ENCODE measurements at regions not wholly inside any gene's neighbourhood (a gene's known extent, or its start where the extent isn't known, plus 50 kb on each side); places are given as distances from the start of the nearest gene placed in this dataset.
A peak's percentile ranks its signal among the peaks of the same experiment; 100 is the strongest.

- Histone ChIP-seq H3K27me3 (ENCODE audit: insufficient read depth) (no peaks in the 10 kb centered on the region), H4K20me1 (ENCODE audit: insufficient read depth) (no peaks in the 10 kb centered on the region), H3K4me2 (peak overlapping the region; percentile 55), H3K79me2 (ENCODE audit: insufficient read depth) (no peaks in the 10 kb centered on the region), H3K9me2 (no peaks in the 10 kb centered on the region), H3K9ac (no peak overlapping the region; the same call in 1 of the 2 replicates), H3K27ac (ENCODE audit: low read depth in 2 of 2, low read length in 1 of 2) (peak overlapping the region; percentile 92 to 94), H2AFZ (ENCODE audit: low read depth) (peak overlapping the region; percentile 54; the same call in 1 of the 2 replicates), H3K4me1 (ENCODE audit: control insufficient read depth in 1 of 2, insufficient read depth in 2 of 2, low read depth in 1 of 2, low read length in 1 of 2) (peaks cover 12 to 44% of the 10 kb centered on the region in 2 experiments), H3K36me3 (replicated peaks in 1 of 2; ENCODE audit: control insufficient read depth in 1 of 2, insufficient read depth in 2 of 2, low read length in 1 of 2) (no peaks in the 10 kb centered on the region), H3K4me3 (ENCODE audit: low read depth in 2 of 2, low read length in 1 of 2) (no peak overlapping the region), H3K9me3 (no peaks in the 10 kb centered on the region), H3F3A (replicated peaks; ENCODE audit: insufficient read depth) (no peaks in the 10 kb centered on the region)
- no peak for TF ChIP-seq RAD21 (IDR thresholded peaks at IDR 0.05; ENCODE audit: low read length)
- TF ChIP-seq, protein P1, sequence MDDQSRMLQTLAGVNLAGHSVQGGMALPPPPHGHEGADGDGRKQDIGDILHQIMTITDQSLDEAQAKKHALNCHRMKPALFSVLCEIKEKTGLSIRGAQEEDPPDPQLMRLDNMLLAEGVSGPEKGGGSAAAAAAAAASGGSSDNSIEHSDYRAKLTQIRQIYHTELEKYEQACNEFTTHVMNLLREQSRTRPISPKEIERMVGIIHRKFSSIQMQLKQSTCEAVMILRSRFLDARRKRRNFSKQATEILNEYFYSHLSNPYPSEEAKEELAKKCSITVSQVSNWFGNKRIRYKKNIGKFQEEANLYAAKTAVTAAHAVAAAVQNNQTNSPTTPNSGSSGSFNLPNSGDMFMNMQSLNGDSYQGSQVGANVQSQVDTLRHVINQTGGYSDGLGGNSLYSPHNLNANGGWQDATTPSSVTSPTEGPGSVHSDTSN (IDR thresholded peaks at IDR 0.05): no peak
- WGBS (ENCODE audit: low lambda C conversion rate): 95% methylated on average over 9 of the region's 9 CpGs
- ChIA-PET CTCF (interaction anchor here (0.9 to 2.1 kb wide), 3 partner anchors 47 to 158 kb away, joined by 4 to 9 read pairs (median 5); no protein-coding TSS in a partner anchor), POLR2A (interaction anchor here (0.6 to 2.5 kb wide), 5 partner anchors 27 to 160 kb away, joined by 4 to 18 read pairs (median 9); partner anchors contain the start of gene IRF2BP2)
- DNase-seq: no peak
Observed at GRCh38 chr1:234770924-234771540, 161.1 kb upstream of the IRF2BP2 start.

- H3K79me2 ChIP-seq (ENCODE audit: insufficient read depth): no peaks in the 10 kb centered on the region
- H3K4me2 ChIP-seq: no peak overlapping the region
- peaks cover 12 to 44% of the 10 kb centered on the region in 2 experiments for H3K4me1 ChIP-seq (ENCODE audit: control insufficient read depth in 1 of 2, insufficient read depth in 2 of 2, low read depth in 1 of 2, low read length in 1 of 2)
- peak; percentile 90 for DNase-seq
- H3F3A ChIP-seq (replicated peaks; ENCODE audit: insufficient read depth): no peaks in the 10 kb centered on the region
- H3K9me2 ChIP-seq: no peaks in the 10 kb centered on the region
- H3K9me3 ChIP-seq: no peaks in the 10 kb centered on the region
- H4K20me1 ChIP-seq (ENCODE audit: insufficient read depth): no peaks in the 10 kb centered on the region
- no peak overlapping the region for H3K9ac ChIP-seq
- H3K27ac ChIP-seq (ENCODE audit: low read depth in 2 of 2, low read length in 1 of 2): peak overlapping the region in 1 of 2 experiments; percentile 92; a peak in 2 of 4 replicates
- H3K36me3 ChIP-seq (replicated peaks in 1 of 2; ENCODE audit: control insufficient read depth in 1 of 2, insufficient read depth in 2 of 2, low read length in 1 of 2): no peaks in the 10 kb centered on the region
- no peak overlapping the region for H3K4me3 ChIP-seq (ENCODE audit: low read depth in 2 of 2, low read length in 1 of 2)
- POLR2A ChIA-PET: interaction anchor here (0.7 to 2.5 kb wide), 7 partner anchors 46 to 200 kb away, joined by 3 to 18 read pairs (median 8); partner anchors contain the start of gene IRF2BP2
- no peaks in the 10 kb centered on the region for H3K27me3 ChIP-seq (ENCODE audit: insufficient read depth)
- CTCF ChIA-PET: interaction anchor here (0.8 to 2.1 kb wide), 5 partner anchors 46 to 313 kb away, joined by 3 to 9 read pairs (median 5); no protein-coding TSS in a partner anchor
- 83% methylated on average over 25 of the region's 25 CpGs for WGBS (ENCODE audit: low lambda C conversion rate)
- H2AFZ ChIP-seq (ENCODE audit: low read depth): no peak overlapping the region
- TF ChIP-seq FOSL2 (IDR thresholded peaks at IDR 0.05; ENCODE audit: borderline replicate concordance, low read depth) (no peak), EP300 (IDR thresholded peaks at IDR 0.05; ENCODE audit: borderline replicate concordance in 1 of 2, low read depth in 1 of 2, low read length in 1 of 2) (peak in 1 of 2 experiments; percentile 63; a peak in 1 of 4 replicates), YY1 (IDR thresholded peaks at IDR 0.05; ENCODE audit: low read depth) (no peak), FOXM1 (IDR thresholded peaks at IDR 0.05; ENCODE audit: low read depth) (no peak), POLR2AphosphoS5 (IDR thresholded peaks at IDR 0.05; ENCODE audit: low read depth, low read length) (no peak), TAF1 (IDR thresholded peaks at IDR 0.05; ENCODE audit: borderline replicate concordance, low read depth, low read length) (no peak), RAD21 (IDR thresholded peaks at IDR 0.05; ENCODE audit: low read length) (peak; percentile 56), NFIC (IDR thresholded peaks at IDR 0.05; ENCODE audit: borderline replicate concordance) (no peak), TCF12 (IDR thresholded peaks at IDR 0.05) (no peak), EZH2phosphoT487 (IDR thresholded peaks at IDR 0.05; ENCODE audit: borderline replicate concordance, low read depth) (no peak), GABPA (IDR thresholded peaks at IDR 0.05; ENCODE audit: low read depth) (no peak), ELF1 (IDR thresholded peaks at IDR 0.05) (no peak), SIN3A (IDR thresholded peaks at IDR 0.05; ENCODE audit: borderline replicate concordance, low read depth, low read length) (no peak), REST (IDR thresholded peaks at IDR 0.05; ENCODE audit: low read depth, low read length) (no peak), CHD2 (IDR thresholded peaks at IDR 0.05; ENCODE audit: low read length, partially characterized antibody) (no peak)
- TF ChIP-seq, protein P1 (IDR thresholded peaks at IDR 0.05): no peak
- TF ChIP-seq, protein P2, sequence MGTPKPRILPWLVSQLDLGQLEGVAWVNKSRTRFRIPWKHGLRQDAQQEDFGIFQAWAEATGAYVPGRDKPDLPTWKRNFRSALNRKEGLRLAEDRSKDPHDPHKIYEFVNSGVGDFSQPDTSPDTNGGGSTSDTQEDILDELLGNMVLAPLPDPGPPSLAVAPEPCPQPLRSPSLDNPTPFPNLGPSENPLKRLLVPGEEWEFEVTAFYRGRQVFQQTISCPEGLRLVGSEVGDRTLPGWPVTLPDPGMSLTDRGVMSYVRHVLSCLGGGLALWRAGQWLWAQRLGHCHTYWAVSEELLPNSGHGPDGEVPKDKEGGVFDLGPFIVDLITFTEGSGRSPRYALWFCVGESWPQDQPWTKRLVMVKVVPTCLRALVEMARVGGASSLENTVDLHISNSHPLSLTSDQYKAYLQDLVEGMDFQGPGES (IDR thresholded peaks at IDR 0.05; ENCODE audit: low read depth, low read length): no peak
Observed at GRCh38 chr1:234769986-234770795, 160.2 kb upstream of the IRF2BP2 start.

All from SK-N-SH (cell line).